ENCODE measurements at regions not wholly inside any gene's neighbourhood (a gene's known extent, or its start where the extent isn't known, plus 50 kb on each side); places are given as distances from the start of the nearest gene placed in this dataset.

DNA sequence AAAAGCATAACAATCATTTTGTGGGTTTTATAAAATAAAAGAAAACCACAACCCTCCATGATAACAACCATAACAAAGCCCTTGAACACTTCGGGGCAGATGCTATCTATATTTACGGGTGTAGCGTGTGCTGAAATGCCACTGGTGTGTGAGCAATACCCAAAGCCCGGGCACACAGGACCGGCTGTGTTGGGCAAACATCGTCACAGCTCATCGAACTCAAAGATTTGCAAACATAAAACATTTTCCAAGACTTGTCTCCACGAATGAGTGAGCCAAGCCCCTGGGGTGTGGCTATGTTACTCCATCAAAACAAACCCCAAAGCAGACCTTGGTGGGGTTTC is 290.2 kb downstream of the LPIN1 start:
- 83 to 95% (median 88%) methylated on average over 8 of the region's 8 CpGs for WGBS, 4 donors
- no peaks in the 10 kb centered on the region for H3K4me1 ChIP-seq (replicated peaks in 1 of 2)
- no peaks in the 10 kb centered on the region for H3K27me3 ChIP-seq
- H3K27ac ChIP-seq = no peak overlapping the region
- DNase-seq = no peak
- H3K9me3 ChIP-seq (replicated peaks in 1 of 3) = no peaks in the 10 kb centered on the region
- intact Hi-C loops (cut with DNase I) = no loop called here
- TF ChIP-seq, protein P1, sequence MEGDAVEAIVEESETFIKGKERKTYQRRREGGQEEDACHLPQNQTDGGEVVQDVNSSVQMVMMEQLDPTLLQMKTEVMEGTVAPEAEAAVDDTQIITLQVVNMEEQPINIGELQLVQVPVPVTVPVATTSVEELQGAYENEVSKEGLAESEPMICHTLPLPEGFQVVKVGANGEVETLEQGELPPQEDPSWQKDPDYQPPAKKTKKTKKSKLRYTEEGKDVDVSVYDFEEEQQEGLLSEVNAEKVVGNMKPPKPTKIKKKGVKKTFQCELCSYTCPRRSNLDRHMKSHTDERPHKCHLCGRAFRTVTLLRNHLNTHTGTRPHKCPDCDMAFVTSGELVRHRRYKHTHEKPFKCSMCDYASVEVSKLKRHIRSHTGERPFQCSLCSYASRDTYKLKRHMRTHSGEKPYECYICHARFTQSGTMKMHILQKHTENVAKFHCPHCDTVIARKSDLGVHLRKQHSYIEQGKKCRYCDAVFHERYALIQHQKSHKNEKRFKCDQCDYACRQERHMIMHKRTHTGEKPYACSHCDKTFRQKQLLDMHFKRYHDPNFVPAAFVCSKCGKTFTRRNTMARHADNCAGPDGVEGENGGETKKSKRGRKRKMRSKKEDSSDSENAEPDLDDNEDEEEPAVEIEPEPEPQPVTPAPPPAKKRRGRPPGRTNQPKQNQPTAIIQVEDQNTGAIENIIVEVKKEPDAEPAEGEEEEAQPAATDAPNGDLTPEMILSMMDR (IDR thresholded peaks at IDR 0.05) = no peak
- no peak for TF ChIP-seq POLR2A (IDR thresholded peaks at IDR 0.05)
- no peaks in the 10 kb centered on the region for H3K36me3 ChIP-seq (replicated peaks in 1 of 2)
- H3K4me3 ChIP-seq = no peak overlapping the region

DNA sequence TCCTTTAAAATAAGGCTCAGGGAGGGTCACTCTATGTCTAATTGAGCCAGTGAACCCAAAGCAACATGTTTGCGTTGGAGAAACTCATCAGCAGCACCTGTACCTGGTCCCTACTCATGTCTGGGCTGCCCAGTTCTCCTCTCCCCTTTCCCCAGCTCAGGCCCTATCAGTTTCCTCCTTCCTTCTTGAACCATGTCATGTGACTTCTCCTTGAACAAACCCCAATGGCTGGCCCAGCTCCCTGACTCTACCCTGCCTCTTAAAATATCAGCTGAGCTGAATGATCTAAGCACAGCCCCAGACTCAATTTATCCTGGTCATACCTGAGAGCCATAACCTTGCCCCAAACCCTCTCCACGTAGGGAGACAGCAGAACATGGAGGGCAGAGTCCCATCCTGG is 290.9 kb downstream of the LPIN1 start:
- no peak overlapping the region for H3K27ac ChIP-seq
- DNase-seq = no peak
- no peaks in the 10 kb centered on the region for H3K36me3 ChIP-seq (replicated peaks in 1 of 2)
- no peaks in the 10 kb centered on the region for H3K27me3 ChIP-seq
- no peaks in the 10 kb centered on the region for H3K4me1 ChIP-seq (replicated peaks in 1 of 2)
- no peak overlapping the region for H3K4me3 ChIP-seq
- no peaks in the 10 kb centered on the region for H3K9me3 ChIP-seq (replicated peaks in 1 of 3)
- WGBS, 4 donors = 81 to 89% (median 86%) methylated on average over 1 to 2 of the region's 2 CpGs
- TF ChIP-seq, protein P1 (IDR thresholded peaks at IDR 0.05) = no peak
- TF ChIP-seq POLR2A (IDR thresholded peaks at IDR 0.05) = no peak
- intact Hi-C loops (cut with DNase I) = no loop called here

DNA sequence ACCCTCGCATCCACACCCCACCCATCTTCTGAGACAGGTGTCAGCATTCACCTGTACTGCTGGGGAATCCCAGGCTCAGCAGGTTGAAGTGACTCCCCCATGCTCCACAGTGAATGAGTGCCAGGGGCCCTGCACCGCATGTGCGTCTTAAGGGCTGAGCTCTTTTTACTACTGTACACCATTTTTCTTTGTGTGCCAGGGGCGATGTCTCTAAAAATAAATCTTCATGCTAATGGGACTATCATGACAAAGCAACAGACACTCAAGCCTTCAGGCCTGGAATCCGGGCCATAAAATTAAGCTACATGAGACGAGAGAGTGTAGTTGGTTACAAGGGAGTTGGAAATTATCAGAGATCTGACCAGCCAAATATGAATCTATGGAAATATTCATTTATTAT is 294.8 kb downstream of the LPIN1 start:
- Histone ChIP-seq H3K27ac (no peak overlapping the region), H3K4me1 (replicated peaks in 1 of 2) (no peaks in the 10 kb centered on the region), H3K27me3 (peaks cover 5% of the 10 kb centered on the region), H3K9me3 (replicated peaks in 1 of 3) (no peaks in the 10 kb centered on the region), H3K4me3 (no peak overlapping the region), H3K36me3 (replicated peaks in 1 of 2) (no peaks in the 10 kb centered on the region)
- intact Hi-C loops (cut with DNase I) = no loop called here
- 87 to 96% (median 92%) methylated on average over 6 of the region's 6 CpGs for WGBS, 4 donors
- TF ChIP-seq, protein P1 (IDR thresholded peaks at IDR 0.05) = no peak
- no peak for TF ChIP-seq POLR2A (IDR thresholded peaks at IDR 0.05)
- no peak for DNase-seq

DNA sequence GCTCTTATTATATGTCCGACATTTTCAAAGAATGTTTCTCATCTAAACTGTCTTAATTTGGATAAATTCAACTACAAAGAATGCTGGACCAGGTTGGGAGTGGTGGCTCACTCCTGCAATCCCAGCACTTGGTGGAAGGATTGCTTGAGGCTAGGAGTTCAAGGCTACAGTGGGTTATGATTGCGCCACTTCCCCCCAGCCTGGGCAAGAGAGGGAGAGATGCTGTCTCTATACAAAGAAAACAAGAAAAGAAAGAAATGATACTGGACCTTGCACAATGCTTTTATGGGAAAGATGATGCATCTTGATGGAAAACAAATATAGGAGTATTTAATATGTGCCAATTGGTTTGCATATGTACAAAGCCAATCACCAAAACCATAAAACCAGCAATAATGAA is 296.7 kb downstream of the LPIN1 start:
- intact Hi-C loops (cut with DNase I) = no loop called here
- H3K27ac ChIP-seq = no peak overlapping the region
- H3K36me3 ChIP-seq (replicated peaks in 1 of 2) = no peaks in the 10 kb centered on the region
- no peak for DNase-seq
- peaks cover 5% of the 10 kb centered on the region for H3K27me3 ChIP-seq
- TF ChIP-seq, protein P1 (IDR thresholded peaks at IDR 0.05) = no peak
- no peak for TF ChIP-seq POLR2A (IDR thresholded peaks at IDR 0.05)
- no peaks in the 10 kb centered on the region for H3K9me3 ChIP-seq (replicated peaks in 1 of 3)
- no peak overlapping the region for H3K4me3 ChIP-seq
- no peaks in the 10 kb centered on the region for H3K4me1 ChIP-seq (replicated peaks in 1 of 2)
- 46 to 61% (median 49%) methylated on average over 2 of the region's 2 CpGs for WGBS, 4 donors
